GM18861 (cell line): ENCODE measurements at regions not wholly inside any gene's neighbourhood (a gene's known extent, or its start where the extent isn't known, plus 50 kb on each side); places are given as distances from the start of the nearest gene placed in this dataset.
"Not testable (repeated sequence)": the region's sequence is repeated elsewhere in the genome, so short reads cannot be mapped to it uniquely, and the experiment has no call there.

Experiments
- ATAC-seq: cut with Tn5 transposase; IDR thresholded peaks from one replicate; pipeline ENCODE4 v1.9.1; 2021; ENCODE audit not compliant: unreplicated experiment

GRCh38 chr1:213702703-213703102 lies 285.1 kb upstream of the PROX1 start:
- ATAC-seq = no peak

- ATAC-seq = no peak
Observed at GRCh38 chr1:213704941-213705340, 282.8 kb upstream of the PROX1 start.

GRCh38 chr1:213711833-213712490 lies 275.8 kb upstream of the PROX1 start:
- not testable (repeated sequence) for ATAC-seq

- no peak for ATAC-seq
Observed at GRCh38 chr1:213714645-213715044, 273.1 kb upstream of the PROX1 start.

GRCh38 chr1:213715182-213715581 lies 272.6 kb upstream of the PROX1 start:
- no peak for ATAC-seq

GRCh38 chr1:213719462-213719861 lies 268.3 kb upstream of the PROX1 start:
- ATAC-seq = no peak

GRCh38 chr1:213720032-213720431 lies 267.7 kb upstream of the PROX1 start:
- no peak for ATAC-seq

GRCh38 chr1:213723187-213723586 lies 264.6 kb upstream of the PROX1 start:
- no peak for ATAC-seq

- no peak for ATAC-seq
Observed at GRCh38 chr1:213724640-213725536, 262.9 kb upstream of the PROX1 start.

- no peak for ATAC-seq
Observed at GRCh38 chr1:213727853-213728592, 259.8 kb upstream of the PROX1 start.

GRCh38 chr1:213728593-213729536 lies 258.9 kb upstream of the PROX1 start:
- ATAC-seq = no peak

GRCh38 chr1:213733705-213734104 lies 254.1 kb upstream of the PROX1 start:
- no peak for ATAC-seq

GRCh38 chr1:213737398-213738035 lies 250.3 kb upstream of the PROX1 start:
- no peak for ATAC-seq

GRCh38 chr1:213738658-213739057 lies 249.1 kb upstream of the PROX1 start:
- ATAC-seq = no peak

- no peak for ATAC-seq
Observed at GRCh38 chr1:213742992-213743391, 244.8 kb upstream of the PROX1 start.

- no peak for ATAC-seq
Observed at GRCh38 chr1:213744780-213745179, 243.0 kb upstream of the PROX1 start.

GRCh38 chr1:213745451-213745850 lies 242.3 kb upstream of the PROX1 start:
- ATAC-seq = no peak

- ATAC-seq = no peak
Observed at GRCh38 chr1:213749558-213749957, 238.2 kb upstream of the PROX1 start.

GRCh38 chr1:213750231-213751063 lies 237.3 kb upstream of the PROX1 start:
- ATAC-seq = no peak
